Right lobe of liver (tissue), 4 donors: ENCODE measurements at regions not wholly inside any gene's neighbourhood (a gene's known extent, or its start where the extent isn't known, plus 50 kb on each side); places are given as distances from the start of the nearest gene placed in this dataset.

Experiments used
- CTCF ChIP-seq, 4 donors: fragments of 200-600 bp in 3 of 4; fragments of 450-650 bp in 1 of 4; IDR thresholded peaks; one replicate each; pipeline versions ENCODE4 v1.5.1 to v1.8.0; 2016 to 2022; ENCODE audit warnings: antibody characterized with exemption in 4 of 4, mild to moderate bottlenecking in 2 of 4
- POLR2A ChIP-seq: fragments of 450-650 bp; IDR thresholded peaks from one replicate; pipeline ENCODE4 v1.6.1; 2017; ENCODE audit warnings: antibody characterized with exemption, mild to moderate bottlenecking
- donor health status: DM: no; HTN: no; CAD: no.
- donor health status: DM: no; HTN: no; CAD: no.
- donor health status: DM: no; HTN: yes; CAD: no.

- no peak for TF ChIP-seq CTCF (IDR thresholded peaks at IDR 0.05)
- no peak for TF ChIP-seq POLR2A
Observed at GRCh38 chr4:62676962-62677361, 1476.8 kb downstream of the ADGRL3 start.
